Activated gamma-delta T cell treated with anti-CD3 and anti-CD28 coated beads, Interleukin-2, amount 50 U/mL, for 16 hours (primary cell): ENCODE measurements at regions not wholly inside any gene's neighbourhood (a gene's known extent, or its start where the extent isn't known, plus 50 kb on each side); places are given as distances from the start of the nearest gene placed in this dataset.

Experiments
- DNase-seq: peaks from one replicate; pipeline ENCODE4 v3.0.0-alpha.2; 2020; ENCODE audit warnings: low read depth

DNA sequence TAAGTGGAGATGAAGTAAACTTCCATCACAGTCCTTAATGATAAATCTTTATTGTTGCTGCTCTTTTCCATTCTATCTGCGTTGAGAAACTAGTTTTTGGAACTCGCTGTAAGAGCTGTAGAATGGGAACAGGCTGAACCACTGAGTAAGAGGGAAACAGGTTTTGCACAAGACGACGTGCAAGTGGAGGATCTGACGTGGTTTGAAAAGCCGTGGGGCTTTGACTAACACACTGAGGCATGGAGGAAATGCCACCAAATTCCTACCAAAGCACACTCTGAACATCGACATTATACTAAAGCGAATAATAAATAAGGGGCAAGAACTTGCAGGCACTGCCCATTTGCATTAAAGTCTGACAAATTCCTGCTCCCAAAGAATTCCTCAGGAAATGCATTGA lies 160.6 kb downstream of the KLF6 start:
- no peak for DNase-seq

DNA sequence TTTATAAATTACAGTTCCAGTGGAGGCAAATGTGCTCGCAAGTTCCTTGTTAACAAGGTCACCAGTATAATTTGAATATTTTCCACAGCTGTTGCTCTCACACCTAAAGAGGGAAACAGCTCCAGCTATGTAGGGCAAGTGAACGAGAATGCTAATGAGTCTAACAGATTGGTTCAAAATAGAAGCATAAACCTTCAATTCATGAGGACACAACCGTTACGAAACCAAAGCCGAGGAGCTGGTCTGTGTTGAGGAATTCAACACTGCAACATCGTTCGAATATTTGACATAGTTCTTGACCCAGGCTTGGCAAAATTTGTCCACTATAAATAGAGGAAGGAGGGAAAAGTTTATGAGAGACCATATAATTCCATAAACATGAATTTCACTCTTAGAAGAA lies 161.3 kb downstream of the KLF6 start:
- no peak for DNase-seq

DNA sequence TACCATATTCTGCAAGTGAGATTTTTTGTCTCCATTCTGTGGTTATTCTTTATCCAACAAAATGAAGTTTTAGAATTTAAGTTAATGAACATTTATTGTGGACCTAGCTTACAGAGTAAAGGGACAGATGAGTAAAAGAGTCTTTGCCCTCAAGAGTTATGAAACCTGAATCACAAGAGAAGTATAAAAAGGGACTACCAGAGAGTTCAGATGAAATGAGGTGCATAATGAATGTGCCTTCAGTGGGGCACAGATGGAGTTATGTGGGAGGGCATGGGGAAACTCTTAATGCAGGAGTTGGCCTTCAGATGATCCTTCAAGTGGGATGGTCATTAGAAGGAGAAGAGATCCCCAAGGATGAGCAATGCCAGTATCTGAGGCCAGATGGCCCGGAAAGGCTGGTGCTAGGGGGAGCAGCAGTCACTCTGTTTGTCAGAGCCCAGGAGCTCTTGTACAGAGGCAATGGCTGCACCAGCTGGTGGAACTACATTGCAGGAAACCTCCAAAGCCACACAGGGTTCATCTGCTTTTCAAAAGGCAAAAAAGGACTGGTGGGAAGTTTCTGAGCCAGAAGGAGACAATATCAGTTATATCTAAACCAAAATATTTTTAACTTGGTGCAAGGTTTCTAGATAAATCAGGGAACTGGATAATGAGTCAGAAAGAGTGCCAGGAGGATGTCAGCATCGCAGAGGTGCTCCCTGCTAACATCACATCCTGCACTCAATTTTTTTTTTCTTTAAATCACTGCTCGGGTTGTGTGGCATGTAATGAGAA lies 162.0 kb downstream of the KLF6 start:
- DNase-seq: no peak

DNA sequence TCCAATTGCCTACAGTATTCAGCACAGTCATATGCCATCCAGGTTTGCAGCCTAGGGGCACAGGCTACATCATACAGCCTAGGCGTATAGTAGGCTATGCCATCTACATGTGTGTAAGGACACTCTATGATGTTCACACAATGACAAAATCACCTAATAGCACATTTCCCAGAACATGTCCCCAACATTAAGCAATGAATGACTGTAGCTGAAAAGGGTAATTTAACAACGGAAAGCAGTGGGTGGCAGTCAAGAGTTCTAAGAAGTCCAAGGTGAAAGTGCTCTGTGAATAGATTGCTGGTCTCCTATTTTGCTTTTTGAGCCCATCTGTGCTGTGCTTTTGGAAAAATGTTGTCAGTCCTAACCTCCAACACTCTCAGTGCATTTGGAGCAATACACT lies 162.6 kb downstream of the KLF6 start:
- DNase-seq: no peak

DNA sequence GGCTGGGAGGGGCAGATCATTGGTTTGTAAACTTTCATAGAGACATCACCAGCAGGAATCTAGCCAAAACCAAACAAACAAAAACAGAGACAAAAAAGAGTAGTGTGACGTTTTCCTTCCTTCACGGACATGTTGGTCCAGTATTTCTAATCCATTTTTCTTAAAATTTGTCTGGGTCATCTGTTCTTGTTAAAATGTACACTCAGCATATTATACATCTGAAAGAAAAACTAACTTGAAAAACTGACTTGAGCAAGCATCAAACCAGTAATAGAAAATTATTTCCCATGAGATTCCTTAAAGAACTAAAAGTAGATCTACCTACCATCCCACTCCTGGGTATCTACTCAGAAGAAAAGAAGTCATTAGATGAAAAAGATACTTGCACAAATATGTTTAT lies 164.2 kb downstream of the KLF6 start:
- no peak for DNase-seq

DNA sequence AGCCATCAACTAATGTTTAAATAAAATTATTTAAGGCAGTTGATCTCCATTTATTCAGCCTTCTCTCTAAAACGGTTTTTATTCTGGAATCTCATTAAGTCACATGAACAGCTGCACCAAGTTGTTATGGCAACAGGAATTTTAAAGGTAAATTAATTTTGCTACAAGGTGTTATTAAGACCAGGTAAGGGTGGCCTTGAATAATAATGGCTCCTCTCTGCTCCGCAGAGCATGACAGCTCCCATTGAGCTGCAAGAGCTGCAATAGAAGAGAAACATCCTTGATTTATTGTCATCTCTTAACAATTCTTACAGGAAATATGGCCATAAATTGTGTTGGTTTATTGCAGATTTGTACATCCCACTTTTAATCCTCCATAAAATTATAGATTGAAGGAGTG lies 165.8 kb downstream of the KLF6 start:
- DNase-seq: no peak

DNA sequence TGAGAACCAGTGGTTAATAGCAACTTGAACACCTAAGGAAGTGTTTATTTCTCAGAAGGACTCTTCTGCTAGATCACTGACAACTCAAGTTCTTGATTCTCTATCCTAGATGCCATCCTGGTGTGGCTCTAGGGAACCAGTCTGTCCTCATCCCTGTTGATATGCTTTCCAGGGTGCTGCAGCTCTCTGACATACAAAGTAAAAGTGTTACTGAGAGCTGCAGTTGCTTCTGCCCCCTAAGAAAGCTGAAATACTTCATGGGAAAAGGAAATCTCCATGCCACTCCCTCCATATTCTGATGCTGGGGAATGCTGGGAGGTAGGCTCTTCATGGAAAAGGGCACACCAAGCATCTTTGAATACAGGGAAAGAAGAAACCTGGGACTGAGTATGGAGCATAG lies 168.1 kb downstream of the KLF6 start:
- no peak for DNase-seq

DNA sequence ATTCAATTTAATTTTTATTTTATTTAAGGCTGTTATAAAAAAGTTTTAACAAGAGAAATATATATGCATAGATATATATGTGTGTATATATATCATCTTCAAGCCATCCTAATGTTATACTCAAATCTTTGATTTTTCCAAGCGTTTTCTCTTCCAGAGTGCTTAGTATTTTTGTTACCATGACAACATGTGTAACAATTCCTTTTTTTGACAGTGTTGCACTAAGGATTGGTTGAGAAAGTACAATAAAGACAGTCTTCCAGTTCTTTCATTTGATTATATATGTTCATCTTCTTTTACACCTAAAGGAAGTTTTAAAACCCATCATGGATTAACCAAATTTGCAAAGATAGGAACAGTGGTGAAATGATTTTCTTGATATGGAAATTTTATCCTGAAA lies 171.7 kb downstream of the KLF6 start:
- DNase-seq: no peak

DNA sequence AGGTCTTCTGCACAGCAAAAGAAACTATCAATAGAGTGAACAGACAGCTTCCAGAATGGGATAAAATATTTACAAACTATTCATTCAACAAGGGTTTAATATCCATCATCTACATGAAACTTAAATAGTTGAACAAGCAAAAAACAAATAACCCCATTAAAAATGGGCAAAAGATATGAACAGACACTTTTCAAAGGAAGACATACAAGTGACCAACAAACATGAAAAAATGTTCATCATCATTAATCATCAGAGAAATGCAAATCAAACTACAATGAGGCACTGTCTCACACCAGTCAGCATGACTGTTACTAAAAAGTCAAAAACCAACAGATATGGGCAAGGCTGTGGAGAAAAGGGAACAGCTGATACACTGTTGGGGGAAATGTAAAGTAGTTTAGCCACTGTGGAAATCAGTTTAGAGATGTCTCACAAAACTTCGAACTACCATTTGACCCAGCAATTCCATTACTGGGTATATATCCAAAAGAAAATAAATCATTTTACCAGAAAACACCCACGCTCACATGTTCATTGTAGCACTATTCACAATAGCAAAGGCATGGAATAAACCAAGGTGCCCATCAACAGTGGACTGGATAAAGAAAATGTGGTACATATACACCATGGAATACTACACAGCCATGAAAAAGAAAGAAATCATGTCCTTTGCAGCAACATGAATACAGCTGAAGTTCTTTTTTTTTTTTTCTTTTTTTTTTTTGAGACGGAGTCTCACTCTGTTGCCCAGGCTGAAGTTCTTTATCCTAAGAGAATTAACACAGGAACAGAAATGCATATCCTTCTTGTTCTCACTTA lies 172.6 kb downstream of the KLF6 start:
- DNase-seq: no peak

DNA sequence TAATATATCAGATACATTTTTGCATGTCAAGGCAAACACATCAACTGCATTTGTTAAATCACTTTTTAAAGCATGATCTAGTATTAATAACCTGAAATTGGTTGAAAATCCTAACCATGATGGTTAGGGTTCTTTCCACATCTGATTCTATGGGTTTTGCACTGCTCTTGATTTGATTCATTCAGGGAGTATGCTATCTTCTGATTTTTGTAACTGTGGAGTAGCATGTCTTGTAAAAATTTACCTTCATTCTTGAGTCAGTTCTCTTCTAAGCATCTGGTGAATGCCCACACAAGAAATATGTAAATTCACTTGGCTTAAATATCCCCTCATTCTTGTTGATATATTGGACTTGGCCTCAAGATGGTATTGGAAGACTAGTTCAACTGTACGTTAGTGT lies 178.7 kb downstream of the KLF6 start:
- DNase-seq: no peak

DNA sequence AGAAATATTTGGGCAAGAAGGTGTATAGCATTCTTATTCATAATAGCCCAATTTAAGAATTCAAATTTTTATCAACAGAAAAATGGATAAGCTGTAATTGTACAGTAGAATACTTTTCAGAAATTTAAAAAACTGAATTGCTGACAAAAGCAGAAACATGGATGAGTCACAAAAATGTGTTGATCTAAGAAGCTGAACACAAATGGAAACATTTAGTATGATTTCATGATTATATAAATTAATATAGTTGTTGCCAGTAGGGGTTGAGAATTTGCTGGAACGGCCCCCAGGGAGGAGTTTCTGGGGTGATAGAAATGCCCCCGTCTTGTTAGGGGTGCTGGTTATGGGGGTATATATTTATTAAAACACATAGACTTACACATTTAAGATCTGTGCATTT lies 179.1 kb downstream of the KLF6 start:
- DNase-seq: no peak

DNA sequence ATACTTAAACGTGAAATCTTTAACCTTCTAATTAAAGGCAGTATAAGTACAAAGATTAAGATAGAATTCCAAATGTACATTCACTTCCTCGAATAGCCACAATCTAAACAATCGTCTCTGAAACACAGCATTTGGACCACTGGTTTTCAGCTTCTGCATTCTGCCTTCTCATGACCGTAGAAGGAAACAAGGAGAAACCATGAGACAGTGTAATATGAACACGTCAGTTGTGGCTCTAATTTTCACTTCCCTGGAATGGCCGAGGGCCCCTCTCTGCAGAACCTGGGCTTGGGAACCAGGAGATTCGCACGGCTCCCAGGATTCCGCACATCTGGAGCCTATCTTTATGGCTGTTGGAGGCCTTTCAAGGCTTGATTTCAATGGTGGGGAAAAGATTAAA lies 189.3 kb downstream of the KLF6 start:
- no peak for DNase-seq

DNA sequence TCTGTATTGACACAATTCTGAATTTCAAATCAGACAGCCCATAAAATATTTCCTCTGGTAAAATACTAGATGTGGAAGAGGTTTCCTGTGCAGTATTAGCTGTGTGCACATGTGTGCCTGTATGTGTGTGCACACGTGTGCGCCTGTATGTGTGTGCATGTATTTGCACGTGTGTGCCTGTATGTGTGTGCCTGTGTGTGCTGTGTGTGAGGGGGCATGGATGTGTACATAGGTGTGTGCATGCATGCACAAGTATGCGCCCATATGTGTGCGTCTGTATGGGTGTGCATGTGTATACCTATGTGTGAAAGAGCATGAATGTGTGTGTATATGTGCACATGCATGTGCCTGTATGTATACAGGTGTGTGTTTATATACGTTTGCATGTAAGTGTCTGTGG lies 191.4 kb downstream of the KLF6 start:
- DNase-seq: no peak

DNA sequence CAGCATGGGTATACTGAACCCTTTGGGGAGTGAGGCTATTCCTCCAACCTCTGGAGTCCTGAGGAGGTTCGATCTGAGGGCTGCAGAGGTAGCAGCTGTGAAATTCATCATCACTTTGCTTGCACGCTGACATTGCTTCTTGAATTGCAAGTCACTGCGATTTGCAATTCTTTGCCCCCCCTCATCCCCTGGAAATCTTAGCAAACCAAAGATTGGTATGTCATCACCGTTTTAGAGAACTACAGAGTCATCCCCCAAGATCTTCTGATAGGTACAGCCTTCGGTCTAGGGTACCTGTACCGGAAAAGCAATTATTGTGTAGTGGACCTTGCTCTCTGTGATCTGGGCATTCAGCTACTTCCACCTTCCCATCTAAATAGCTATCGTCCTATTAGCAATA lies 192.6 kb downstream of the KLF6 start:
- no peak for DNase-seq

DNA sequence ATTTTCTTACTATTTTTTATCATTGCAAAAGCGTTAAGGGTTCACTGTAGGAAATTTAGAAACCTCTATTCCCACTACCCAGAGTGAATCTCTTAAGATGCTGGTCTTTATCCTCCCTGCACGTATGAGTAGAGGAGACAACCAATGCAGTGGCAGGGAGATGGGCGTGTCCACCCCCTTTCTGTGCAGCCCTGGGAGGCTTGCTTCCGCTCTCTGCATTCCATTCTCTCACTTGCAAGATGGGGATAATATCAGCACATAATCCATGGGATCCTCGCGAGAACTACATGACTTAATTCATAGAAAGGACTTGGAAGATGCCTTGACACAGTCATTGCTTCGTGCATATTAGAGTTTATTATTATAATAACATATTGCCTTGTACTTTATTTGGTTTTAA lies 196.2 kb downstream of the KLF6 start:
- DNase-seq: no peak

DNA sequence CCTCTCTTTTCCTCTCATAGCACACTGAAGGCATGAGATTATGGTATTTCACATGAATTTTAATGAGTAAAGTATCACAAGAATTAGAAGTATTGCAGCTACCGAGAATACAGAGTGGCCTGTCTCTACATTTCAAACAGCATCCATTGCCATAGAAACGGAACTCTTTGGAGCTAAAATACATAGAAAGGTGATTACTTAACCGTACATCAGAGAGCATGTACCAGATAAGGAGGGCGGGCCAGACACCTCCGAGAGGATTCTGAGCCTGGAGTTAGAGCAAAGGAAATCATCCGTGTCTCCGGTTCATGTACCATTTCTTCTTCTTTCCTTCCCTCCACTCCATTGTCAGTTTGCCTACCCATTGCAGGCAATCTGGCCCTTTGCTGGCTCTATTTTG lies 196.7 kb downstream of the KLF6 start:
- no peak for DNase-seq

DNA sequence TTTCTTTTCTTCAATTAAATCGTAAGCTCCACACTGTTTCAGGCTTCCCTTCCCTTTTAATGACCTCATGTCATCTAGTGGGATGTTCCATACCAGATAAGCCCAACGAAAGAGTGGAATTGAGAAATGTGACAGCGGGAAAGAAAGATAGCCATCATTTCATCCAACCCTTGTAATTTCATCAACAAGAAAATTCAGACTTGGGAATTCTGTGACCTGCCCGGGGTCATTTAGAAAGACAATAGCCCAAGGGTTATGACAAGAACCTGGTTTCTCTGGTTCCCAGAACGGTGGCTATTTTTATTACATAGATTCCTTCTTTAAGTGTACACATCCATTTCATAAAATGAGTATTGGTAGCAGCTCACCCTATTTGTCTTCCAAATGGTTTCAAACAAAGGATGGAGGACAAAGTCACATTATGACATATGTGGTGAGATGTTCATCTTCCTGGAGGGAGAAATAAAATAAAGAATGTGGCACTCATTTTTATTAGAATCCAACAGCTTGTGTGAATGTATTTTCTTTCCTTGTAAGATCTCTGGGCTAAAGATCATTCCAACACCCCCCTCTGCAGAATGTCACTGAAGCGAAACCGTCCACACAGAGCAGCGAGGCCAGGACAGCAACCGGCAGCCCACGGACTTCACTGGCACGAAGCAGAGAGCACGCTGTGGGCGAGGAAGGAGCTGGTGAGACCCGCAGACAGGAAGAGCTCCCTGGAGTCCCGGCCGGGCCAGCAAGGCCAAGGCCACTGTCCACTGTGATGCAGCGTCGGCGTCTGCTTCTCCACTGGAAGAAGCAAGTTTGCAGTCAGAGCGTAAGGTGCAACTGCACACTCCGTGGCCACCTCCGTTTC lies 199.9 kb downstream of the KLF6 start:
- DNase-seq: no peak

DNA sequence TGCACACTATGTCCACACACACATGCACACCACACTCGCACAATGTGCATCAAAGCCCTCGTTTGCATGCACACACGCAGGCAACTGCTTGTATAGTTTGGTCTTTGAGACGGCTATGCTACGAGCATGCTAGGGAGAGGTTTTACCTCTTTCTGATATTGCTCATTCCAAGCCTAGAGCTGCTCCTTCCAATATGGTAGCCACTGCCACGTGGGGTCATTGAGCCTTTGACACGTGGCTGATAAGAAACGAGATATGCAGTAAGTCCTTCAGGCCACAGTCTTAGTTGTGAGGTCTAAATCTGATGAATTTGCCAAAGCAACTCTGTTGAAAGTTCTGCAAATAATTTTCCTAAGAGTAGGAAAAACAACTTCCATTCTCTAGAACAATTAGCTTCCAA lies 204.4 kb downstream of the KLF6 start:
- DNase-seq: no peak

DNA sequence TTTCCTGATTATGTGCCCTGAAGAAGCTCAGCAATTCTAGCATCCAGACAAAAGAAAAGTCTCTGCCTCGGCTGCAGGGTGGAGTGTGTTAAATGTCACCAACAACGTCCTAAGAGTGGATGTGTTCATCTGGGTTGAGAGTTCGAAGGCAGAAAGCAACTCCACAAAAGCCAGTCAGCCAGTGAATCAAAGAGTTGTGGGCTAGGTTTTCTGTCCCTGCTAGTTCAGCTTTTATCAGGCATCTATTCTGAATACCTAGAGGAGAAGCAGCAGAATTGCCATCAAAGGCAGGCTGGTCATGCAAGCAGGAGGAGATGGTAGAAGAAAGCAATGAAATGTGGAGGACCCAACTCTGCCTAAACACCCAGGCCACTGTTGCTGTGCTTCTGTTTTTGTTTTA lies 205.2 kb downstream of the KLF6 start:
- no peak for DNase-seq

DNA sequence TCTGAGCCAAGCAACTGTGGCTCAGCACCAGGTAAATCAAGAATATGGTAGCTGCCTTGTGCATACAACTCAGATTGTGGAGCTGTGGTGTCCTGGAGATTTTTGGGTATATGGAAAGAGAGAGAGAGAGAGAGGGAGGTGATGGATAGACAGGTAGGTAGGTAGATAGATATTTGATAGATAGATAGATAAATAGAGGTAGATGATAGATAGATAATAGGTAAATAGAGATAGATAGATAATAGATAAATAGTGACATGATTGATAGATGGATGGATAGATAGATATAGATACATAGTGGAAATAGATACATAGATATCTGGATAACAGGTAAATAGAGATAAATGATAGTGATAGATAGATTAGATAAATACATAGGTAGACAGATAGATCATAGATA lies 206.3 kb downstream of the KLF6 start:
- no peak for DNase-seq

DNA sequence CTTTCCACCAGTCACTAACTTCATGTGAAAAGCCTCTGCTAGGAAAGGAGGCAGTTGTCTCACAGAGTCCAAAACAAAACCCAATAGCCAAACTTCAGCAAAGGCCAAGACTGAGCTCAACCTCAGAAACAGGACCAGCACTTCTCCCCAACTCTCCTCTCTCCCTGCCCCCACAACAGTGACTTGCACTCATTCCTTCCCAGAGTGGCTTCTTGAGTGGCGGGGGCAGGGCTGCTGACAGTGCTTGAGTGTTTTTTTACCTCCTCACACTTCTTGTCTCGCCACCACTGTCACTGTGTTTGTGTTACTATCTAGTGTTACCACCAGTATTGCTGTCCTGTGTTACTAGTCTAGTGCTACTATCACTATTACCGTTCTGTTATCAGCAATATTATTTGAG lies 206.8 kb downstream of the KLF6 start:
- DNase-seq: no peak

DNA sequence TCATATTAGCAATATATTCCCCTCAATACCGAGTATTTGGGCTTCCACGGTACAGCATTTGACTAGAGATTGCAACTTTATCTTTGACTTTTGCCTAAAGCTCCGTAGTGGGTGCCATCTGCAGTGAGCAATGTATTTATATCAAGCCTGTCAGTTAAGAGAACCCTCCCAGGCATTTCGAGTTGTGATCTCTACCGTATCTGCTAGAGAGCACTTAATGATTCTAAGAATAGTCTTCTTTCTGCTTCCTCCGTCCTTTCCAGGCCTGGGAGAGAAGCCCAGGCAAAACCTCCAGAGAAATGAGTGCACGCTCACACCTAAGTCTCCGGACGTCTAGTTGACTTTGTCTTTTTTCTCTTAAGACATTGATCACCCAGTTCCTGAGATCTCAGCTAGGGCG lies 210.6 kb downstream of the KLF6 start:
- no peak for DNase-seq

DNA sequence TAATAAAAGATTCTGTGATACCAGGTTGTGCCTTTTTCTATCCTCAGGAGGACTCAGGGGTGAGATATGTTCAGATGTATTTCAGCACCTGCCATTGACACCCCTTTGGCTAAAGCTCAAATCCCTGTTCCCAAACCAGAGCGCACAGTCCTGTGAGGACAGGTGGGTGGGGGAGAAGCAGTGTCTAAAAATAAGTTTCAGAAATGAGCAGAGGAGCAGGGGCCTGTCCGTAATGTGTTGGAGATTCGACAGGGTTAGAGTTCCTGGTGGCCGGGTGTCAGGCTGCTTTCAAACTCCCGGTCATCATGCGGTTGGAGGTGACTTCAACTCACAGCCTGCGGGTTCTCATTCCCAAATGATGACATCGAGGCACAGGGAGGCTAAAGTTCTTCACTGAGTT lies 211.5 kb downstream of the KLF6 start:
- DNase-seq: no peak
